Suppressor macrophage (primary cell): ENCODE measurements at regions not wholly inside any gene's neighbourhood (a gene's known extent, or its start where the extent isn't known, plus 50 kb on each side); places are given as distances from the start of the nearest gene placed in this dataset.
A peak's percentile ranks its signal among the peaks of the same experiment; 100 is the strongest.

Experiments used
- DNase-seq, 4 experiments: peaks; one replicate each; pipeline ENCODE4 v3.0.0-alpha.2; 2020 to 2022

DNA sequence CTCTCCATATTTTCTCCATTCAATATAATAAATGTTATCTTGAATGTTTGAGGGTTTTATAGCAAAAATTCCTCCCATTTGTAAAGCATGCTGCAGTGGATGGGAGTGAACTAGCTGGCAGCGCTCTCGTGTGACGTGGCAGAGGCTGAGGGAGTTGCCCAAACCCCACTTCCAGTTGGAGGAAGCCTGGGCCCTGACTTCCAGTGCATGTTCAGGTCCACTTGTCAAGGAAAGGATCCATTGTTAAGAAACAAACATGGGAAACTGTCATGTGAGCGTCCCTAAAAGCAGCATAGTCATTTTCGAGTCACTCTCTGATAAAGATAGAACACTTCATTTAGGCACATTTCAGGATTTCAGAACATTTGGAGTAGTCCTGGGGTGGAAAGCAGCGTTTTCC is 116.6 kb downstream of the SLC25A47 start:
- DNase-seq, result peak in 2 of 4 experiments; percentile 6 to 21

- peak in 2 of 4 experiments; percentile 61 to 62 for DNase-seq
Measured at GRCh38 chr14:100440207-100440631, 117.1 kb downstream of the SLC25A47 start.

GRCh38 chr14:100440758-100441203 is 117.6 kb downstream of the SLC25A47 start:
- no peak for DNase-seq

- DNase-seq, result no peak
Measured at GRCh38 chr14:100441271-100441947, 118.3 kb downstream of the SLC25A47 start.

GRCh38 chr14:100442036-100442435 is 118.9 kb downstream of the SLC25A47 start:
- no peak for DNase-seq

DNA sequence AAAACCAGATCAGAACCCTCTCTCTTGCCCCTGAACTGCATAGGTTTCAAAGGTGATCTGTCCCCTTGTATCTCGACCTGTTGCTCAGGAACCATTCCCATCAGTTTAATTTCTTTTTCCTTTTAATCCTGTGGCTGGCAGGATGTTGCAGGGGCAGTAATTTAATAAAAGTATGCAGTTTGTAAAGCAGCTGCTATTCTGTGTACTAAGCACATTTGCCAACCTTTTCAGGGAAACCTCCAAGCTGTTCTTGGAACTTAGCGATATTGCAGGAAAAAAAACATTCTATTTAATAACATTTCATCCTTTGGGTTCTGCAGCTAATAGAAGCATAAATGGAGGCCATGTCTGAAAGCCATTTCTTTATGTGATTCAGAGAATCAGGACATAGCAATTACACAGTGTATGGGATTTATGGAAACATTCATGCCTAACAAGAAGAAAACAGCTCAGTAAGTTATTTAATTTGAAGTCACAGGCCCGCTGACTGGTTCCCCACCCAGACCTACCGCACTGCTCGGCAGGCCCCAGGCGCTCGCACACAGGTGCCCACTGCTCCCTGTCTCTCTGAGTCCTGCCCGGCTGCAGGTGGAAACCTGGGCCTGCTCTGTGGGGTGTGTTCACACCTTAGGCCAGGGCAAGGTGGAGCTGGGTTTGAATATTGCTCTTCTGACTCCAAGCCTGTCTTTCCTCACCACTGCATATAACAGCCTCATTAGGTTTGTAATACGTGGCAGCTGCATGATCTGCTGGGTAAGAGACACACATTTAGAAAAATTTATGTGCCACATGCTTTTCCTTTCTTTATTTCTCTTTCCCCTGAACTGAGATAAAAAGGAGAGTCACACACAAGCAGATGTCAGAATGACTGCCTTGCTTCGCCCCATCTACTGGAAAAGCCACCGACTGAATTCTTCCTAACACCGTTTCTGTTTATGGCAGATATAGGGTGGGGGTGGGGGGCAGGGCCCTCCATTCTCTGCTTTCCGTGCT is 119.7 kb downstream of the SLC25A47 start:
- no peak for DNase-seq

DNA sequence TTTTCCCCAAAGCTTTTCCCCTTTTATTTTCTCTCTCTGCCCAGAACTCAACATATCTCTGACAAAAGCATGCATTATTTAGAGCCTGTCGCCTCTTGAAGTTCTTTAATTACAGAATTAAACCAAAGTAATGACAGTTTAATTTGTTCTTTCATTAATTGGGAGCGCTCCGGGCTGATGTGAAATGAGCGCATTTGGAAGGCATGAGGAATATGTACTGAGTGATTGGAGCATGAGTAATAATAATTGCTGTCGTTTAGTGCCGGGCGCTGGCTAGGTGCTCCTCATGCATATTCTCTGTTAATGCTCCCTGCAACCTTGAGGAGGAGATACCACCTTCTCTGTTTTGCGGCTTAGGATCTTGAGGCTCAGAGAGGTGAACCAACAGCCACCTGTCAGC is 120.5 kb downstream of the SLC25A47 start:
- no peak for DNase-seq

DNA sequence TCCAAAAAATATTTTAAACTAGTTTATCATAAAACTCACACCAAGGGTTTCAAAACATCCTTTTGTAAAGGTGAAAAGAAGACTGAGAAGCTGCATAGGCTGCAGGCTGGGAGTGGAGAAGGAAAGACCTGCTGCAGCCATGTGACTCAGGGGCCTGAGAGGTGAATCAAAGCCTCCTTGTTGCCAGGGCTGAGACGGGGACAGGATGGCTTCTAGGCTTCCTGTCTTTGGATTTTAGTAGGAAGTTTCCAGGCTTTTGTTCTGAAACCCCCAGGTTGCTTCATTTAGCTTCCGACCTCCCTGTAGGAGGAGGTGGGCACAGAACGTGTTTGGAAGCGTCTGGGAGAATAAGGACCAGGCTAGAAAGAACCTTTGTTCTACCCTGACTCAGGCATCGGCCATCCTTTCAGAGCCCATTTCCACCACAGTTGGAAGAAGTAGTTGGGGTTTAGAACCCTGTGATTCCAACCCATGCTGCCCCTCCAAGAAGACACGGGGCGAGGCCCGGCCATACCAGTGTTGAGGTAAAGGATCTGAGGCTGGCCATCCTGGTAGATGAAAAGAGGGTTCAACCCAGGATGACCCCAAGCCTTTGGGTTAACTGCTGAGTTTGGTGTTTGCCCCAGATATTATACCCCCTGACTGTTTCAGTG is 122.4 kb downstream of the SLC25A47 start:
- DNase-seq, result no peak

DNA sequence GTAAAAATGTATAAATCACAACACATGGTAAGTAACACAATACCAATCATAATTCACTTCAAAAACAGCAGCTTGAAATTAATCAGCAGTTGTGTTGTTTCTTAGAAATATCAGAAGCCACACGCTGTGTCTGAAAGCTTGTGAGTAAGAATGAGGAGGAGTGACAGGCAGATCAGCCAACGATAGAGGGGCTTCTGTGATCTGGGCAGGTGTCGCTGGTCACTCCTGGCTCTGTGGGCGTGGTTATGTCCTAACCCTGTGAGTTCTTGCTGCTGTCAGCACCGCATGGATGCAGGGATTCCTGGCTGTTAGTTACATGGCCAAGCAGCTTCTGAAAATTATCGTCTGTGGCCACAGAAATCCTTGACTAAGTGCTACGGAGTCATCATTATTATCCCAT is 123.4 kb downstream of the SLC25A47 start:
- no peak for DNase-seq

DNA sequence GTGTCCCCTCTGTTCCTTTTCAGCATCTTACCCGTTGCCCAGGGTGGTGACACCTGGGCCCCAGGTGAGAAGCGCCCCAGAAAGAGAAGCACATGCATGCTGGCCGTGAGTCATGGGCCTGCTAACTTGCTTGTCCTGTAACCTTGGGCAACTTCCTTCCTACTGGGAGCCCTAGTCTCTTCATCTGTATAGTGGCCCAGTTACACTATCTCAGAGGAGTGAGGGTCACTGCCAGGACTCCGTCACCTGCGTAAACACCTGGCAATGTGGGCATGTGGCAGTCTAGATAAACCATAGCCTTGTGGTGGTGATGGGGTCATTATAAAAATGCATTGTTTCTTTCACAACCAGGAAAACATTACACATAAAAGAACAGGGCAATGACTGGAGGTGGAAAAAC is 125.2 kb downstream of the SLC25A47 start:
- peak in 1 of 4 experiments; percentile 9 for DNase-seq

- no peak for DNase-seq
Measured at GRCh38 chr14:100449225-100449987, 126.3 kb downstream of the SLC25A47 start.

DNA sequence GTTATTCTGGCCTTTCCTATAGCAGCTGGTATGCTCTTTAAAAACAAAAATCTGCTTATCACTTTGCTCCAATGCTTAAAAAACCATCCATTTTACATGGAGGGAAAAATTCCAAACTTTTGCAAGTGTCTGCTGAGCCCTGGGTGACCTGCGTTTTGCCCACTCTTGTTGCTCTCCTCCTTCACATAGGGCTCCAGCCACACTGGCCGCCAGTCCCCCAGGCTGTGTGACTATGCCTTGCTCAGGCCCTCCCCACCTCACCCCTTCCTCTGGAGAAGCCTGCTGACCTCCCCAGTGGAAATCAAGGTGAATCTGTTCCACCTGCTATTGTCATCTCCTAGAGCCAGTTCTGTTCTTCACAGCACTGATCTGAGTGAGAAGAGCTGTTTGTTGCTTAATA is 126.9 kb downstream of the SLC25A47 start:
- no peak for DNase-seq

- DNase-seq, result no peak
Measured at GRCh38 chr14:100450736-100451135, 127.6 kb downstream of the SLC25A47 start.

GRCh38 chr14:100451264-100451663 is 128.1 kb downstream of the SLC25A47 start:
- DNase-seq, result no peak

DNA sequence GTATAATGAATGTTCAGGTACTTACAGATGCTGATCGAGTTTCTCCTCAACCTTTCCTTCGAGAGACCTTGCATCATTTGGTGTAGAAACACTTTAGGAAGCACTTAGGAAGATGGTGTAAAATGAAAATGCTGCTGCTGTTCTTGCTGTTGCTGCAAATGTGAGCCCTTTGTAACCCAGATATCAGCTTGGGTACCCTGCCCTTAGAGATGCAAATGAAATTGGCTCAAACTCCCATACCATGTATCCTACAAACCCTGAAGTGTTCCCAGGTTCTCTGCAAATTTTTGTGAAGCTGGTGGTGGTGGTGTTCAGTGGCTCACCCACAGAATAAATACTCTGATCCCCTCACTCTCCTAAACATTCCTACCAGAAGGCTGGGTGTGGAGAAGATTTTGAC is 130.8 kb downstream of the SLC25A47 start:
- DNase-seq, result no peak

DNA sequence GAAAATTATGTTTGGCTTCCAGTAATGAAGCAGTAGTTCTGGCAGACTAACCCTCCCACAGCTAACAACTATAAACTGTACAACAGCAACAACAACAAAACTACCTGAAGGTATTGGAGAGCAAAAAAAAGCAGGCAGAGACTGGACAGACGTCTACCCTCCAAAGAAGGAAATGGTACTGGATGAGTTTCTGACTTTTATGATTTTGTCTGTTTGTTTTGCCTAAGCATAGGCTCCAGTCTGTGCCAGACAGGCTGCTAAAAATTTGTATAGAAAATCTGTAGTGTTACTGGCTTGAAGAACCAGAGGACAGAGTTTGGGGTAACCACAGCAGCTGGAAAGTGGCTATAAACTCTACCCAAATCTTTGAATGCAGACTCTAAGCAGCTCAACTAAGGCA is 131.3 kb downstream of the SLC25A47 start:
- DNase-seq, result no peak

GRCh38 chr14:100463937-100464336 is 123.3 kb downstream of the BEGAIN start:
- no peak for DNase-seq

GRCh38 chr14:100466111-100466856 is 120.9 kb downstream of the BEGAIN start:
- DNase-seq, result no peak

DNA sequence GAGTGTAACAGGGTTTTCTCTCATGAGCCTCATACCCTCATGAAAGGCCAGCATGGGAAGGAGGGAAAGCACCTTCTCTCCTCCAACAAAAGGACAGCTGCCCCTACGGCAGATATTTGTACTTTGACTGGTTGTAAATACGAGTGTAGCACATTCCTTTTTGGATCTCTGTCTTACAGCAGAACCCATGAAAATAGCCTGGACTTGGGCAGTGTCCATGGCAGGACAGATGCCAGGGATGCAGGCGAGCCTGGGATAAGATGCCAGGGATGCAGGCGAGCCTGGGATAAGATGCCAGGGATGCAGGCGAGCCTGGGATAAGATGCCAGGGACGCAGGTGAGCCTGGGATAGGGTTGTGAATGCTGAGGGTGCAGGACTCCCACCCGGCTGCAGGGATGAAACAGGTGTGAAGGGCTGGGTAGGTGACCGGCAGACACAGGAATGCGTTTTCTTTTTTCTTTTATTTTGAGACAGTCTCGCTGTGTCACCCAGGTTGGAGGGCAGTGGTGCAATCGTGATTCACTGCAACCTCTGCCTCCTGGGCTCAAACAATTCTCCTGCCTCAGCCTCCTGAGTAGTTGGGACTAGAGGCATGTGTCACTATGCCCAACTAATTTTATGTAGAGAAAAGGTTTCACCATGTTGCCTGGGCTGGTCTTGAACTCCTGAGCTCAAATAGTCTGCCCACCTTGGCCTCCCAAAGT is 120.0 kb downstream of the BEGAIN start:
- DNase-seq, result no peak

- no peak for DNase-seq
Measured at GRCh38 chr14:100467939-100468338, 119.3 kb downstream of the BEGAIN start.

GRCh38 chr14:100468557-100468956 is 118.7 kb downstream of the BEGAIN start:
- DNase-seq, result no peak
